ENCODE measurements at regions not wholly inside any gene's neighbourhood (a gene's known extent, or its start where the extent isn't known, plus 50 kb on each side); places are given as distances from the start of the nearest gene placed in this dataset.
"Not testable (repeated sequence)": the region's sequence is repeated elsewhere in the genome, so short reads cannot be mapped to it uniquely, and the experiment has no call there.

DNA sequence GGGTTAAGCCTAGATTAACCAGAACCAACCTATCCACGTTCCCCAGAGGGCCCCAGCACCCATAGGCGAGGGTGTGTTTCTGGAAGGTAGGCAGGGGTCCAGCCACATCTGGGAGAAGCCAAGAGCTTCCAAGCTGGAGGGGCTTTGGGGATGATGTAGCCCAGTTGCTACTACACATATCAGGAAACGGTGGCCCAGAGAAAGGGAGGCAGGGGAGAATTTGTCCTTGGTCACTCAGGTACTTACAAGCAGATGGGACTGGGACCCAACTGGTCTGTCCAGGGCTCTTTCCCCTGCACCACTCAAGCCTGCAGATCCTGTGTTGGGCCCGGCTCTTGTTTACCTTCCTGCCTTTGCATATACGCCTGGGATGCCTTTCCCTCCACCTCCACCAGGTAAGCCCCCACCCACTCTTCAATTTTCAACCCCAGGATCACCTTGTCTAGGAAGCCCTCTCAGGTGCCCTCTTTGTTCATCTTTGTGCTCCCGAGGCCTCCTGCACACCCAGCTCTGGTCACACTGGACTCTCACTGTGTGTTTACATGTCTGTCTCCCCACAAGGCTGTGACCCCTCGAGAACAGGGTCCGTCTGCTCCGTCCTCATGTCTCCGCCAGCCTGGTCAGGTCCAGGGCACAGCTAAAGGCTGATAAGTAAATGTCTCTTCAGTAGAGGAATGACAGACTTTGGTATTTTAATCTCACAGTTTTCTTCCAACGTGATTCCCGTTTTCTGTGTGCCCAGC, 204.4 kb upstream of the LINGO1 start:
- no peak for TF ChIP-seq POLR2A (IDR thresholded peaks at IDR 0.05; ENCODE audit: low read length)
- TF ChIP-seq GATA1 (IDR thresholded peaks at IDR 0.05; ENCODE audit: low read depth, low read length): no peak
- no peak for DNase-seq

GRCh38 chr15:77836121-77836692, 203.5 kb upstream of the LINGO1 start:
- no peak for TF ChIP-seq GATA1 (IDR thresholded peaks at IDR 0.05; ENCODE audit: low read depth, low read length)
- TF ChIP-seq POLR2A (IDR thresholded peaks at IDR 0.05; ENCODE audit: low read length): no peak
- peak in 1 of 2 experiments; percentile 10 for DNase-seq

- TF ChIP-seq GATA1 (IDR thresholded peaks at IDR 0.05; ENCODE audit: low read depth, low read length) (no peak), POLR2A (IDR thresholded peaks at IDR 0.05; ENCODE audit: low read length) (no peak)
- DNase-seq: no peak
Measured at GRCh38 chr15:77834276-77834990, 201.7 kb upstream of the LINGO1 start.

GRCh38 chr15:77832874-77833273, 200.2 kb upstream of the LINGO1 start:
- TF ChIP-seq POLR2A (IDR thresholded peaks at IDR 0.05; ENCODE audit: low read length): no peak
- TF ChIP-seq GATA1 (IDR thresholded peaks at IDR 0.05; ENCODE audit: low read depth, low read length): no peak
- no peak for DNase-seq

DNA sequence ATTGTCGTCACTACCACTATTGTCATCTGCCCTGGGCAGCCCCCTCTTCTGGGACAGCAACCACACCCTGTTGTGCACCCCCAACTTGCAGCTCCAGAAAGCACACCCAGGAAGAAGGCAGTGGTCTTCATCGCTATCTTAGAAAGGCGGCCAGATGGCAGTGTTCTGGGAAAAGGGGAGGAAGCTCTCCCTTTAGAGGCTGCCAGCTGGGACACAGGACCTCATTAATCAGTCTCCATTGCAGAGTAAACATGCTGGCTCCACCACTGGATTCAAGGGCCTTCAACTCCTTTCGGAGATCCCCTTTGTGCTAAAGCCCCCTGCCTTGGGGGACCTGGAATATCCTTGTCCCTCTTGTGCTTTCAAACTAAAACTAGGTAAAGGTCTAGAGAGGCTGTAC, 199.3 kb upstream of the LINGO1 start:
- no peak for DNase-seq
- no peak for TF ChIP-seq GATA1 (IDR thresholded peaks at IDR 0.05; ENCODE audit: low read depth, low read length)
- TF ChIP-seq POLR2A (IDR thresholded peaks at IDR 0.05; ENCODE audit: low read length): no peak

DNA sequence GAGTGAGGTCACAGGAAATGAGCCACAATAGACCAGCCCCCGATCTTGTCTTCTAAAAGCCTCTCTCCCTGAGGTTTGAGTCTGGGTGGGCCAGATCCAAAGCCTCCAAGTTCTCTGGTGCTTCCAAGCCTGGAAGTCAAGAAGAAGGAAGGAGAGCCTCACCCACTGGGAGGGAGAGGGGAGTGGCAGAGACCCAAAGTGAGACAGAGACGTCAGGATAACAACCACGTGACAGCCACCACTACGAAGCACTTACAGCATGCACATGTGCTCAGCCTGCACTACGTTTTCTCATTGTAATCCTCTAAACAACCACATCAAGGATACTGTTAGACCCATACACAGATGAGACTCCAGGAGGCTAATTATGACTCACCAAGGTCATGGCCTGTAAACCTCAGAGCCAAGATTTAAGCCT, 197.3 kb upstream of the LINGO1 start:
- no peak for DNase-seq
- no peak for TF ChIP-seq POLR2A (IDR thresholded peaks at IDR 0.05; ENCODE audit: low read length)
- TF ChIP-seq GATA1 (IDR thresholded peaks at IDR 0.05; ENCODE audit: low read depth, low read length): no peak

DNA sequence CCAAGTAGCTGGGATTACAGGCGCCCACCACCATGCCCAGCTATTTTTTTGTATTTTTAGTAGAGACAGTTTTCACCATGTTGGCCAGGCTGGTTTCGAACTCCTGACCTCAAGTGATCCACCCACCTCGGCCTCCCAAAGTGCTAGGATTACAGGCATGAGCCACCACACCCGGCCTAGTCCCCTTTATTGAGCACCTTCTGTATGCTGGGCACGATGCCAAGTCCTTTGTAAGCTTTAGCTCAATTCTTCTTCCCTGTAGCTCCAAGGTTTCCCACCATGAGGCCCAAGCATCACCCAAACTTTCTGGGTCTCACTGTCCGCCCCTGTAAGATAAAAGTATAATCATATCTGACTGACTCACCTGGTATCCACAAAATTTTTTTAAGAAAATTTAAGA, 196.6 kb upstream of the LINGO1 start:
- not testable (repeated sequence) for DNase-seq

- no peak for TF ChIP-seq GATA1 (IDR thresholded peaks at IDR 0.05; ENCODE audit: low read depth, low read length)
- no peak for TF ChIP-seq POLR2A (IDR thresholded peaks at IDR 0.05; ENCODE audit: low read length)
- DNase-seq: no peak
Measured at GRCh38 chr15:77827860-77828259, 195.1 kb upstream of the LINGO1 start.

- no peak for DNase-seq
- no peak for TF ChIP-seq POLR2A (IDR thresholded peaks at IDR 0.05; ENCODE audit: low read length)
- TF ChIP-seq GATA1 (IDR thresholded peaks at IDR 0.05; ENCODE audit: low read depth, low read length): no peak
Measured at GRCh38 chr15:77826006-77826695, 193.4 kb upstream of the LINGO1 start.

DNA sequence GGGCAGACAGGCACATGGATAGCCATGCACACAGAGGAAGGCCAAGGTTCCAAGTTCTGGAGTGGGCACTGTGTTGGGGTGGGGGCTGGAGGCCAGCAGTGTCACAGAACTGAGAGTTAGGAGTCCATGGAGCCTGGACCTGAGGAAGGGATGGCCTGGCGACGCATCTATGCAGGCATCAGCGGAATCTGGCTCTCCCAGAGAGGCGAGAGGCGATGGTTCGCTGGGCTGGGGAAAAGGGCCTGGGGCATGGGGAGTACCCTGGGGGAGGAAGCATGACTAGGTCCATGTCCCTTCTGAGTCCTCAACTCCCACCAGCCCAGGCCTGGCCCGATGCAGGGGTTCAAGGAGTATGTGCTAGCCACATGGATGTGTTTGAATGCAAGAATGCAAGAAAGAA, 192.8 kb upstream of the LINGO1 start:
- TF ChIP-seq POLR2A (IDR thresholded peaks at IDR 0.05; ENCODE audit: low read length) (no peak), GATA1 (IDR thresholded peaks at IDR 0.05; ENCODE audit: low read depth, low read length) (no peak)
- no peak for DNase-seq

- DNase-seq: no peak
- TF ChIP-seq GATA1 (IDR thresholded peaks at IDR 0.05; ENCODE audit: low read depth, low read length): no peak
- no peak for TF ChIP-seq POLR2A (IDR thresholded peaks at IDR 0.05; ENCODE audit: low read length)
Measured at GRCh38 chr15:77825252-77825542, 192.5 kb upstream of the LINGO1 start.

DNA sequence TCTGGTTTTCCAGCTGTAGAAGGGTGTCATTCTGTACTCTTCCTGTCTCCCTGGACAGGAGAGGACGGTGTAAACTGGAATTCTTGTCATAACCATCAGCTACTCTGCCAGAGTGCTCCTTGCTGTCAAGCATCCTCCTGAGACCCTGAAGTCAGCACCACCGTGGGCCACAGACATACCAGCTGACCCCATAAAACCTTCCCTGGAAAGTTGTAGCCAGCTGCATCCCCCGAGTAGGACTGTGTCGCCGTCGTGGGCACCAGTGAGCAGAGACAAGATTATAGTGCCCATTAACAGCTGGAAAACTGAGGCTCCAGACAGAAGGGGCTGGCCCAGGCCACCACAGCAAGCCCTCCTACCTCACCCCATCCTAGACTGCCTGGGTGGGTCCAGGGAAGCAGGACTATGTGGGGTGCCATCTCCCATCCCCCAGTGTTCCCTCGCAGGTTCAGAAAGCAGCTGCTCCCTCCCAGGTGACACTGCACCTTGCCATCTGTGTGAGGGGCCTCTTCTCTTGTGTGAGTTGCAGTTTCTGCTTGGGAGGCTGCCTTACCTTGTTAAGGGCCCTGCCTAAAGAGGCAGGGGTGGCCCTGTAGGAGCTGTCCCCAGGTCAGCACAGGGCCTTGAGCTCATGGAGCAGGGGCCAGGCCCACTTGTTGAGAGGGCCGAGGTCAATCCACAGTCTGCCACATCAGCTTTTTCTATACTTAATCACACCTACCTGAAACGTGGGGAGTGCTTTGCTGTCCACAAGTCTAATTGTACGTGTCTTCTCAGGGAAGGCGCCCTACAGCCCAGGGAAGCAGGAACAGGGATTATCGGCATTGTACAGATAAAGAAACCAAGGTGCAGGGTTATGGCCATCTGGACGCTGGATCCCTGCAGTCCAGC, 191.9 kb upstream of the LINGO1 start:
- TF ChIP-seq POLR2A (IDR thresholded peaks at IDR 0.05; ENCODE audit: low read length) (no peak), GATA1 (IDR thresholded peaks at IDR 0.05; ENCODE audit: low read depth, low read length) (no peak)
- no peak for DNase-seq

GRCh38 chr15:77823736-77824135, 191.0 kb upstream of the LINGO1 start:
- no peak for DNase-seq
- TF ChIP-seq GATA1 (IDR thresholded peaks at IDR 0.05; ENCODE audit: low read depth, low read length) (no peak), POLR2A (IDR thresholded peaks at IDR 0.05; ENCODE audit: low read length) (no peak)
